Activated CD8-positive, alpha-beta memory T cell treated with anti-CD3 and anti-CD28 coated beads, Interleukin-2, amount 50 U/mL, for 1 hour (primary cell): ENCODE measurements at regions not wholly inside any gene's neighbourhood (a gene's known extent, or its start where the extent isn't known, plus 50 kb on each side); places are given as distances from the start of the nearest gene placed in this dataset.
"Not testable (repeated sequence)": the region's sequence is repeated elsewhere in the genome, so short reads cannot be mapped to it uniquely, and the experiment has no call there.

Experiments
- DNase-seq: peaks from one replicate; pipeline ENCODE4 v3.0.0-alpha.2; 2020; ENCODE audit errors: extremely low read depth

DNA sequence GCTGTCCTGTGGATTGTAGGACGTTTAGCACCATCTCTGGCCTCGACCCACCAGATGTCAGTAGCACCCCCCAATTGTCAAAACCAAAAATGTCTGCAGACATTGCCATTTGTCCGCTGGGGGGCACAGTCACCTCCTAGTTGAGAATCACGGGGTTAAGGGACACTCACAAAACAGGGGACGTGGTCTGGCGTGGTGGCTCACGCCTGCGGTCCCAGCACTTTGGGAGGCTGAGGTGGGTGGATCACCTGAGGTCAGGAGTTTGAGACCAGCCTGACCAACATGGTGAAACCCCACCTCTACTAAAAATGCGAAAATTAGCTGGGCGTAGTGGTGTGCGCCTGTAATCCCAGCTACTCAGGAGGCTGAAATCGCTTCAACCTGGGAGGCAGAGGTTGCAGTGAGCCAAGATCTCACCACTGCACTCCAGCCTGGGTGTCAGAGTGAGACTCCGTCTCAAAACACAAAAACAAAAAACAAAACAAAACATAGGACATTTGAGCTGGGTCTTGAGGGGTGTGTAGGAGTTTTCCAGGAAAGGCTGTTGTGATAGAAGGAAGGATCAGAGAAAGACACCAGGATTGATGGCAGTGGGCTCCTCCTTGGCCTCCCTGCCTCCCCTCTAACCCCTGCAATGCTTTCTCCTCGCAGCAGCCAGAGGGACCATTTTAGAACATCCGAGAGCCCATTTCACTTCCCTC lies 171.8 kb upstream of the GSE1 start:
- no peak for DNase-seq

DNA sequence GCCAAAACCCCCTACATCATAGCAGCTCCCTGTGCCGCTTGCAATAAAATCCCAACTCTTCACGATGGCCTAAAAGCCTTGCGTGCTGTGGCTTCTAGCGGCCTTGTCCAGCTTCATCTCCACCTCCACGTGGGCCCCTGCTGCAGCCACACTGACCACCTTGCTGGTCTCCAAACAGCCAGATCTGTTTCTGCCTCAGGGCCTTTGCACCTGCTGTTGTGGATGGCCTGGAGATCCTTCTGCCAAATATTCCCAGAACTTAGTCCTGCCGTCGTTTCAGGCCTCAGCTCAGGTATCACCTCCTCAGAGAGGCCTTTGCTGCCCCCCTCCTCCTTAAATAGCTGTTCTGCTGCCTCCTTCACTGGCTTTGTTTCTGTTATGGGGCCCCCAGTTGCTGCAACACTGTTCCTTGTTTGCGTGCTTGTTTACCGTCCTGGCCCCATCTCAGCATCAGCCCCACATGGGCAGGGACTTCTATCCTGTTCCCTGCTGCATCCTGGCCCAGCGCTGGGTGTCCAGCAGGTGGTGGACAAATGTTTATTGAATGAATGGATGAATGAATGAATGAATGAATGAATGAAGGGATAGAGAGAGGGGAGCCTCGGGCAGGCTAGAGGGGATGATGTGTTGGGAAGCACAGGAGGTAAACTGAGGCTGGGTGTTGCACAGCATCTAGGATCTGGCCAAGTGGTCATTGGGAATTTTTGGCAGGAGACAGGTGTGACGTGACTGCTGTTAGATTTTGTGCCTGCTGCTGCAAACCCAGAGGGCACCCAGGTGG lies 171.0 kb upstream of the GSE1 start:
- DNase-seq, result no peak

DNA sequence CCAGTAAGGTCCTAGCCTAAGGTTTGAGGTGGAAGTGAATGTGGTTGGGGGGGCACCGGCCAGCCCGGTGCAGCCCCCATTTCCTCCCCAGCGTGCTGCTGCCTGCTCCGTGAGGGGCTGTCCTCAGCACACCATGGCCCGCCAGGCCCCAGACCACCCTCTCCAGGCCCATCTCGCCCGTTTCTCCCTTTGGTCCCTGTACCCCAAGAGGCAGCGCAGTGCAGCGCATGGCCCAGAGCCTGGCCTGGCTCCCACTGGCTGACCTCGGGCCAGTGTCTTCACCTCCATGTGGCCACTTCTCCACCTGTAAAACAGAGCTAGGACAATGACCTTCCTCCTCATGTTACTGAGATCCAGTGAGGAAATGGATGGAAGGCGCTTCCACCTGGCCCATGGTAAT lies 170.0 kb upstream of the GSE1 start:
- DNase-seq, result no peak

DNA sequence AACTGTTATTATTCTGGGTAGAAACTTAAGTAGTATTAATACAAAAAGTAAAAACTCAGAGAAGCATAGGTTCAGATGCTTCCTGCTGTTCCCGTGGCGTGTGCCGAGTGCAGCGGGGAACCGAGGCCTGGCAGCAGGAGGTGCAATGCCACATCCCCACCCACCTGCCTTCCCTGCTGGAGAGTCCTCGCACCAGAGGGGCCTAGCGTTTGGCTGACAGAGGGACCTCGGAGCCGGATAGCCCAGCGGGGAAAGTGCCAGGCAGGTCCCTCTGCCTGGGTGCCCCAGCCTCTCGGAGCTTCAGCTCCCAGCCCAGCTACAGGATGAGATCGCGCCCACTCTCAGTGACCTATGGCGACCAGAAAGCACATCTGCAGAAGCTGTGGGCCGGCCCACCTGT lies 169.6 kb upstream of the GSE1 start:
- no peak for DNase-seq

DNA sequence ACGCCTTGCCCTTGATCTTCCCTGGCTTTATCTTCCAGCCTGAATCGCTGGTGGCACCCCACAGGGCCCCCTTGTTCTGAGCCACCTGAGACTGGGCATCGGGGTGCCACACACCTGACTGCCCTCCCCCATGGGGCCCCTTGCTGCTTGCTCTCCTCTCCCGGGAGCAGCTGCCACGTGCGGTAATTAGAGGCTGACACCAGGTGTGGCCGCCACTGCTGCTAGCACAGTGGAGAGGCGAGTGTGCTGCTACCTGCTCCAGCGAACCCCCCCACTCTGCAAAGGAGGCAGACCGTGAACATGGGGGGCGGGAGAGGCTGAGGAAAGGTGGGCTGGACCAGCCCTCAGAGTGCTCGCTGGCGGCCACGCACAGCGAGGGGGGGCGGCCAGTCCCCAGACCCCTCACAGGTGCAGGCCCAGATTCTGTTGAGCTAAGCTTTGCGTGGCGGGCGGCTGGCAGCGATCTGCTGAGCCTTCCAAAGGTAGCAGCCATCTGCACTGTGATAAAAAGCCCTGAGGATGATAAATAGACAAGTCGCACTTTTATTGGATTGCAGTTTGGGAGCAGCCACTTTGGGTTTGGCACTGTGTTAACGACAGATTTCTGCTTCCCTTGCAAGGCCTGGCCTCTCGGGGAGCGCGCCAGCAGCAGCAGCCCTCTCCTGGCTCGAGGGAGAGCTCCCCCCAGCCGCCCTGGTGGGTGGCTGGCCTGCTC lies 167.9 kb upstream of the GSE1 start:
- DNase-seq, result no peak

DNA sequence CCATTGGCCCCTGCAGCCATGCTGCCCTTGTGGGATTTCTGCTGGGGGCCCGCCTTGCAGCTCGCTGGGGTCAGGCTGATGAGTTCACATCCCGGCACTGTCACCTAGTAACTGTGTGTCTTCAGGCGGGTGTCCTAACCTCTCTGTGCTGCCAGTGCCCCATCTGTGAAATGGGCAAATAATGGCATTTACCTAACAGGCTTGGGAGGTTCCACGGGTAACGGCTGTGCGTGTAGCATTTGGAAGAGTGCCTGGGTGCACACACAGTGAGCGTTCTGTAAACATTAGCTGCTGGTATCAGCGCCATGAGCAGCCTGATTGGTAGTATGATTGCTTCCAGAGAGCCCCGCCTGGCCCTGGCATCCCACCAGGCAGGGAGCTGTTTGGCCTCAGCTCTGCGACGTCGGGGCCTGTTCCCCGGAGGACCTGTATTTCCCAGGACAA lies 167.3 kb upstream of the GSE1 start:
- DNase-seq, result no peak

DNA sequence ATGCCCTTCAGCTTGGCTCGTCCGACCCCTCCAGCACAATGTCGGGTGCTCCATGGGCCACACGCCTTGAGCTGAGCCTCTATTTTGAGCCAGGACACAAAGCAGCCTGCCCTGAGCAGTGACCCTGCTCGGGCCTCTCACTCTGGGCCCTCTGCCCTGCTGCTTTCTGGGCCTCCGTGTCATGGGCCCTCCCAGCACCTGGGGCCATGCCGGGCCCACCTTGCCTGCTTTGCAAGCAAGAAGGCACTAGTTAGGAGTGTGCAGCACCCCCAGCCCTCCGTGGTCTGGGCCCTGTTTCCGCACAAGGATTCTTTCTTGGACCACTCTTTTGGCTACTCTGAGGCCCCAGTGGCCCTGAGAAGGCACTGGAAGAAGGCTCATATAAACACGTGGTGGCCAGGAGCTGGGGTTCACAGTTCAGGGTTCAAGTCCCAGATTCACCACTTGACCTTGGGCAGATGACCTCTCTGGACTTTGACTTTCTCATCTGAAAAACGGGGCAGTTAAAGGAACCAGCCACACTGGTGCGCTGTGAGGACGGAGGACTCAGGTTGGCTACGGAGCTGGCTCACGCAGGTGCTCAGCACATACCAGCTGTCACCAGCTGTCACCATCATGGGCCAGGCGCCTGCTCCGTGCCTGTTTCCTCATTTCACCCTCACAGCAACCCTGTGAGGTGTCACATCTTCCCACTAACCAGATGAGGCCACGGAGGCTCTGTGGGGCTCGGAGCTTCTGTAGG lies 166.0 kb upstream of the GSE1 start:
- DNase-seq, result no peak

DNA sequence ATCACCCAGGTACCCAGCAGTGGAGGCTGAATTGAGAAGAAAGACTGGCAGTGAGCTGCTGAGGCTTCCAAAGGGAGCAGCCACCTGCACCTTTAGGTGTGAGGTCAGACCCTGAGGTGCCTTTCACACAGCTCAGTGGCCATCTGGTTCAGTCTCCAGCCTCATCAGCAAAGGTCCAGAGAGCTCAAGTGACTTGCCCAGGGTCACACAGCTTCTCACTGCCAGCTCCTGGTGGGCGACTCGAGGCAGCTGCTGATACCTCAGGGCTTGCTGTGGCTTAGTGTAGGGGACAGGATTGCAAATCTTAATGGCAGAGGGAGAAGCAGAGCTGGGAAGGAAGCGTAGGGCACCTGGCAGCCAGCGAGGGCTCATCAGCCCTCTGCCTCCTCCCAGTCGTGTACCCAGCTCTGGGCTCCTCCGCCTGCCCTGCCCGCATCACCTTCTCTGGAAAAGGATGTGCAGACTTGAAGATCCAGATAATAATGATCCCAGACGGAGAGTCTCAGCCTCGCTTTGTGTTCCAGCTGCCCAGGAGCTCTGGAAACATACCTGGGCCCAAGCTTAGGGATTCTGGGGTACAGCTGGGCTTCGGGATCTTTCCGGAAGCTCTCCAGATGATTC lies 165.3 kb upstream of the GSE1 start:
- DNase-seq, result no peak

DNA sequence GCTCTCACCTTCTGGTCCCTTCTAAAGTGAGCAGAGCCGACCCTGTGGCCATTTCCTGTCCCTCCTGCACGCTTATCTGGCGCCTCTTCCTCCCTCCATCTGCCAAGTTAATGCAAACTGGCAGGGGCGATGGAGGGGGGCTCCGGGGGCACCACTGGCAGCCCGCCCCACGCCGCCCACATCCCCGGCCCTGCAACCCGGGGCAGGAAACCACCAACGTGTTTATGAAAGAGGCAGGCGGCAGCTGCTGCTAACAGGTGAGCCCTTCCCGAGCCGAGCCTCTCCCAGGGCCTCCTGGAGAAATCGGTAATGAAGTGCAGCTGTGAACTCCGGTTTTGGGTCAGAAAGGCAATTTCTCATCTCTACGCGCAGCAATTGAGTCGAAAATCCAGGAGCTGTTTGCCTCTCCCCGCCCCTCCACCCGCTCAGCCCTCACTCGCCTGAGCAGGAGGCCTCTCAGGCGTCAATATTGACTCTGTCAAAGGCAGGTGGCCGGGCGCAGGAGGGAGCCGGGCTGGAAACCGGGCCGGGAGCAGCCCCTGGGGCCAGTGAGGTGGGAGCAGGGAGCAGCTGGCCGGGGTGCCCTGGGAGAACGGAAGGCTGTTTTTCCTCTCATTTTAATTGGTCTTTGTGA lies 164.4 kb upstream of the GSE1 start:
- DNase-seq, result peak; percentile 11

DNA sequence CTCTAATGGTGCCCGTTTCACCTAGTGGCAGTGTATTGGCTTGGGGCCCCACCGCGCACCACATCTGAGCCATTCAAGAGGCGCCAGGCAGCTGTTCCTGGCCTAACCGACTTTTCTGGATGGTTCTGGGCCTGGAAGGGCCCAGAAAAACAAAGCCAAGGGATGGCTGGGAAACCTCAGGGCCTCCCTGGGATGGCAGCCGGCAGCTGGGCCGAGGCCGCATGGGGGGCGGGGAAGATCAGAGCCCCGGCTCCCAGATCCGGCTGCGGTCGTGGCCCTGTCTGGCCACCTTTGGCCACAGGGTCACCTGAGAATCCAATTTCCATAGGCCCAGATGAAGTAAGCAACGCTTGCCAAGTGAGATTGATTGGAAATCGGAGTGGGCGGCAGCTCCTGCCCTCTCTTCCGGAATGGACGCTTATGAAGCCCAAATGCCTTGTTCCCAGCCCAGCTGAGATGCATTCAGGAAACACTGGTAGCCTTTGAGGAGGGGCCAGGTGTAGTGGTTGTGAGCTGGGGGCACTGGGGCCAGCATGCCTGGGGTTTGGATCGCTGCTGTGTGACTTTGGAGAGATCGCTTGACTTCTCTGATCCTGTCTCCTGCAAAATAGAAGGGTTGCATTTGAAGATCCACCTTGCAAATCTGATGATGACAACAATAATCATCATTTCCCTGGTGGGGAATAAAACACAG lies 163.8 kb upstream of the GSE1 start:
- DNase-seq, result no peak

DNA sequence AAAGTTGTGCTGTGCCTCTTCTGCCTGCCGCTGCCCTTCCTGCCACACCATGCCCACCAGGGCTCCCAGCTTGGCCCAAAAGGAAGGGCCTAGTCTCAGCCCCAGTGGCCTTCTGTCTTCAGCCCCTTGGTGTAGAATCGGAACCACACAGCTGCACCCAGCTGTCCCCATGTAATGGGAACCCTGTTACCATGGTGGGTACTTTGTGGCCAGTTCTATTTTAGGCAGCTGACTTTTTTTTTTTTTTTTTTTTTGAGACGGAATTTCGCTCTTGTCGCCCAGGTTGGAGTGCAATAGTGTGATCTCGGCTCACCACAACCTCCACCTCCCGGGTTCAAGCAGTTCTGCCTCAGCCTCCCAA lies 163.3 kb upstream of the GSE1 start:
- no peak for DNase-seq

DNA sequence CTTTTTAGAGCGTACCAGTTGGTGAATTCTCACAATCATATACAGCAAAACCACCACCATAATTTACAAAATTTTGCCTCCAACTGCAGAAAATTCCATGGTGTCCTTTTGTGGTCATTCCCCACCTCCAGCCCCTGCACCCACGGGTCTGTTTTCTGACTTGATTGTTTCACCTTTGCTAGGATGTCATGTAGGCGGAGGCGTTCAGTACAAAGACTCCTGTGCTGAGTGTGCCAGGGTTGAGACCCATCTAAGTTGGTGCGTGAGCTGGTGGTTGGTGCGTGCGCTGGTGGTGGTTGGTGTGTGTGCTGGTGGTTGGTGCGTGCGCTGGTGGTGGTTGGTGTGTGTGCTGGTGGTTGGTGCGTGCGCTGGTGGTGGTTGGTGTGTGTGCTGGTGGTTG lies 162.0 kb upstream of the GSE1 start:
- not testable (repeated sequence) for DNase-seq

DNA sequence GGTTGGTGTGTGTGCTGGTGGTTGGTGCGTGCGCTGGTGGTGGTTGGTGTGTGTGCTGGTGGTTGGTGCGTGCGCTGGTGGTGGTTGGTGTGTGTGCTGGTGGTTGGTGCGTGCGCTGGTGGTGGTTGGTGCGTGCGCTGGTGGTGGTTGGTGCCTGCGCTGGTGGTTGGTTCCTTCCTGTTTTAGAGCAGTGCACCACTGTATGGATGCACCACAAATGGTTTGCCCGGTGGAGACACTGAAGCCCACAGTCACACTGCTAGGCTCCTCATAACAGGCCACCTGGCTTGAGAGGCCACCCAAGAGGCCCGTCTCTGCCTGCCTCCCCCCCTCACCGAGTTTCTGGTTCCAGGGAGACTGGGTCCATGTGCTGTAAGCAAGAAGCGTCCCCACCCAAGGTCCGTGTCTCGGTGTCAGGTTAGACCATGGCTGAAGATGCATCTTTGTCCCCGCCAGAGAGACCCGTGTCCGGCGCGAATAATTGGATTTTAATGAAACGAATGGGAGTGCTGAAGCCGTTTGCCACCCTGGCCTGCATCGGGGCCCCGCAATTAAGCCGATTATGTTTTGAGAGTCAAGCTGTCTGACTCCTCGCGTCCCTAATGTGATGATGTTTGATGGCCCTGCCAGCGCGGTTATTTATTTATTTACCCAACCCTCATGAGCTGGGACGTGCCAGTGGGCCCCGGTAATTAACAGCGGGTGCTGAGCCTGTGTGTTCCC lies 161.3 kb upstream of the GSE1 start:
- no peak for DNase-seq

DNA sequence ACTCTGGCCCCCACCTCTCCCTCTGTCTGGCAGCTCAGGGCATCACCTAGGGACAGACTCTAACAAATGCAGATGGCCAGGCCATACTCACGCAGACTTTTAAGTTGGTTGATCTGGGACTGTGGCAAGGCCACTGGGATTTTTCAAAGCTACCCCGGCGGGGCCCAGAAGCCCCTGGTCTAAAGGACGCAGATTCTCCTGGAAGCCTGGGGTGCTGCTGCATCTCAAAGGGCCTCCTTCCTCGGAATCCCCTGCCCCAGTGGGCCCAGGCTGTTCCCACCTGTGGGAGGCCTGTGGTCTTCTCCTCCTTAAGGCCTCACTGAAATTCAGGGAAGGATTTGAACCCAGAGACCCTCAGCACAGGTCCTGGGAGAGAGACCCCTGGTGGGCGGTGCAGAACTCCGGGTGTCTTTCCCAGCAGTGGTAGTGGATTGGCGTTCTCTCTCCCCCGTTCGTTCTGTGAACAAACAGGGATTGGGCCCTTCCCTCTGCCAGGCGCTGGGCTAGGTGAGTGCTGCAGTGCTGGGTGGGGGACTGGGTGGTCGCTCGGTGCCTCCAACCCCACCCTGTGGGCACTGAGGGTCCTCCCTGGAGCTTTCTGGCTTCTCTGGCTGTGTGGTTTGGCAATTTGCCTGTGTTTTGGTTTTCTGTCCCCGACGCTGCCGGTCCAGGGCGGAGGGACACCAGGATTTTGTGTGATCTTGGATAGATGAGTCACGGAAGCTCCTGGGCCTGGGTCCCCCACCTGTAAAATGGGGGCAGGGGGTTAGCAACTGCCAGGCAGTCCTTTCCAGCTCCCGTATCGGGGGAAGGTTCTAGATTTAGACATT lies 160.5 kb upstream of the GSE1 start:
- no peak for DNase-seq

DNA sequence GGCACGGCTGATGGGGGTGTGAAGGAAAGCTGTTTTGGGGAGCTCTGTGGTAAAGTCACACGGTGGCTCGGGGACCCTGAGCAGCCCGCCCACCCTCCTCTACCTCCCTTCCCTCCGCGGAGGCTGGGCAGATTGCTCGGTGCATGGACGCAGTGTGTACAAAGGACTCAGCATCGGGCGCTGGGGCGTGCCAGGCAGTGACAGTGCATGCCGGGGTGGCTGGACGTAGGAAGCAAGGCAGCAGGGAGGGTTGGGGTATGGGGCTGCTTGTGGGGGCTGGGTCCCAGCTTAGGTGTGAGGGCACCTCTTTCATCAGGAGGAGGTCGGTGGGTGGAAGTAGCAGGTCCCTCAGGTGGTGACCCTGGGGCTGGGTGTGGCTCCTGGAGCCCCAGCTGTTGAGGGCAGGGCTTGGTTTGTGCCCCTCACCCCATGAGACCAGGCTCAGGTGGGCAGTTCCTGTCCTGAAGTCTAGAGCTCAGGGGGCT lies 159.9 kb upstream of the GSE1 start:
- DNase-seq, result no peak

DNA sequence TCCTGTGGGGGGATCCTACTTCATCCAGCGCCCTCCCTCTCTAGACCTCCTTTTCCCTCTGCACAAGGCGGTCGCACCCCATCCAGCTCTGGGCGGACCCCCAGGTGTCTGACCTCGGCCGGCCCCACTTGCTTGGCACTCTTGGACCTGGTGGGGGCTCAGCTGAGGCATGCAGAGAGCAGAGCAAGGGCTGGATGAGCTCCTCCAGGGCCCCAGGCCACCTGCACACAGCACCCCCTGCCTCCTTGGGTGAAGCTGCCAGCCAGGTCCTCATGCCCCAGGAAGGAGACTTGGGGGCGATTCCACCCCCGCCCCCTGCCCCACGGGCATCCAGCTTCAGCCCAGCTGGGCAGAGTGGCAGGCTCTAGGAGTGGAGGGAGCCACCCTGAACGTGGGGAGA lies 159.4 kb upstream of the GSE1 start:
- DNase-seq, result no peak

DNA sequence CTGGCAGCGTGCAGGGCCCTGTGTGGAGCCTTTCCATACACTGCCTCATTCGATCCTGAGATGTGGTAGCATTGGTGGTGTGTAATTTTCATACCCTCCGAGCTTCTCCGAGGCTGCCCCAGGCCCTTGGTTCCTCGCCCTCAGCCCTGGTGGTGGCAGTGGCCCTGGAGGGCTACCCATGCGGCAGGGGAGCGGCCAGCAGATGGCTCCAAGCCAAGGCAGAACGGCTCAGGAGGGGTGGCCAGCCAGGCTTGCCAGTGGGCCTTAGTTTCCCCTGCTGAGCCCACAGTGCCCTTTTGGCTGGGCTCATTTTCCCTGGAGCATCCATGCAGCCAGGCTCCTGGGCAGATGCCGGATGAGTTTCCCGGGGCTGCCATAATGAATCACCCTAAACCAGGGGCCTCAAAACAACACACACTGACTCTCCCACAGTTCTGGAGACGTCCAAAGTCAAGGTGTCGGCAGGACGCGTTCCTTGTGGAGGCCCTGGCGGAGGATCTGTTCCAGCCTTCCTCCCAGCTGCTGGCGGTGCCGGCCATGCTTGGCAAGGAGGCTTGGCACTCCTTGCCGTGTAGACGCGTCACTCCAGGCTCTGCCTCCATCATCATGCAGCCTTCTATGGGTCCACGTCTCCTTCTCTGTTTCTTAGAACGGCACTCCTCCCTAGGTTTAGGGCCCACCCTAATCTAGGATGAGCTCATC lies 158.8 kb upstream of the GSE1 start:
- DNase-seq, result no peak

DNA sequence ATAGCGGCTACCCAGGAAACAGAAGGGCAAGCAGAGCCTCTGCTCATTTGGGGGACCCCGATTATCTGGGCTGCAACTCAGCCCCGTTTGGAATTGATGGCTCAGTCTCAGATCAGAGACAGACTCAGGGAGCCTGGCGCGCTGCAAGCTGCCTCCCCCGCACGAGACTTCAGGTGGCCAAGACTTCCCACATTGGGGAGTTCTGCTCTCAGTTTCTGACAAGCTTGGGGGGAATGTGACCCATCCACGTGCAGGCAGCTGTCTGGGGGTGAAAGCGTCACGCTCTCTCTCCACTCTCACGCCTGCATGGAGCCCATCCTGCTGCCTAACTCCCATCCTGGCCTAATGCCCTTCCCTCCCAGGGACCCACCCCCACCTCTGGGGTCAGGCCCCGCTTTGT lies 157.6 kb upstream of the GSE1 start:
- DNase-seq, result no peak
